GM12892 (cell line): ENCODE measurements at regions not wholly inside any gene's neighbourhood (a gene's known extent, or its start where the extent isn't known, plus 50 kb on each side); places are given as distances from the start of the nearest gene placed in this dataset.

Experiments
- POLR2A ChIP-seq: IDR thresholded peaks from 2 replicates; pipeline ENCODE4 v1.6.1; 2011; ENCODE audit warnings: low read depth, low read length, control low read depth
- POLR2AphosphoS5 ChIP-seq: IDR thresholded peaks from 2 replicates; pipeline ENCODE4 v1.6.1; 2011; ENCODE audit warnings: low read depth, low read length, control low read depth
- TAF1 ChIP-seq: IDR thresholded peaks from 2 replicates; pipeline ENCODE4 v1.6.1; 2011; ENCODE audit warnings: low read depth, mild to moderate bottlenecking, control low read depth, low read length, borderline replicate concordance

DNA sequence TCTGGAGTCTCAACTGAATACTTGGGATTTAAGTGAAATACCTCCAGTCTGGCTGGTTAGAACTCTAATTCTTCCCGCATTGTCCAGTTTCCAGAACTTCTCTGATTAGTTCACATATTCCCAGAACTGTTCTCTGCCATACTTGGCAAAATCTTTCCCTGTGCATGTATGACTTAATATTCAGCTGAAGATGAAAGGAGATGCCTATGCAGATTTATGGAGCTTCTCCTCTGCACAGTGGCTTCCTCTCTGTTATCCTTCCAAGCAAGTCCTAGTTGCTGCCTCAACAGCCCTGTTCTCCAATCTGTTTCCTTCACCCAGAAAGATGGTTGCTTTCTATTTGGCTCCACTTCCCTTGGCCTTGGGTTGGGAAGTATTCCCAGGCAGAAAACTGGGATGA is 155.4 kb upstream of the GATA6 start:
- TF ChIP-seq POLR2A = no peak
- no peak for TF ChIP-seq POLR2AphosphoS5
- no peak for TF ChIP-seq TAF1
